DOHH2 (cell line): ENCODE measurements at regions not wholly inside any gene's neighbourhood (a gene's known extent, or its start where the extent isn't known, plus 50 kb on each side); places are given as distances from the start of the nearest gene placed in this dataset.

Experiments used
- EZH2phosphoT487 ChIP-seq: fragments of 200-600 bp; sonication (generic); IDR thresholded peaks from 2 replicates; pipeline ENCODE4 v1.6.1; 2017; ENCODE audit warnings: borderline replicate concordance, mild to moderate bottlenecking, antibody characterized with exemption, low read length, moderate library complexity, mixed read lengths
- TF ChIP-seq, protein P1 (sequence below): fragments of 200-600 bp; sonication (generic); IDR thresholded peaks from one replicate; pipeline ENCODE4 v1.5.1; 2014; ENCODE audit warnings: antibody characterized with exemption, mild to moderate bottlenecking, low read depth, low read length; ENCODE audit not compliant: poor library complexity, severe bottlenecking

DNA sequence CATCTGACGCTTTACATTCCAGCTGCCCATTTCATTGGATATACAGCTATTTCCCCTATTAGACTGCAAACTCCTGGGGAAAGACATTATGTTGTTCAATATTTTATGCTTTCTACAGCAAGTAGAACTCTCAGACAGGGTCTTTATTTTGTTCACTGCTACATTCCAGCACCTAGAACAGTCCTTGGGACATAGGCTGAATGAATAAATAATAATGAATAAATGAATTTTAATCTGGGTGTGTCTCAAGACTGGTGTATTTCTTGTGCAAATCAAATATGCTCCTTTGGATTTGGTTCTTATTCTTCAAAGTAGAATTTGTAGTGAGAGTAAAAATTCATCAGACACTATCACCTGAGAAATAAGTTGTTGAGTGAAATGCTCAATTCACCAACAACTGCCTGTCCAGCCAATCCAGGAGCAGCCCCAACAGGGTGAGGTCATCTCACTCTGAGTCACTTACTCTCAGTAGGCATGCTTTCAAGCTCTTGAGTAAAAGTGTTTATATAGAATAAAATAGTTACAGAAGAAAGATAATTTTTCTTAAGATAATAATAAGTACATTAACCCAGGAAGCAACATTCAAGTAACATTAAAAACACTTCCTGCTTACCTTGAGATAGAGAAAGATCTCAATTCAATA is 287.5 kb upstream of the NPVF start:
- TF ChIP-seq, protein P1, sequence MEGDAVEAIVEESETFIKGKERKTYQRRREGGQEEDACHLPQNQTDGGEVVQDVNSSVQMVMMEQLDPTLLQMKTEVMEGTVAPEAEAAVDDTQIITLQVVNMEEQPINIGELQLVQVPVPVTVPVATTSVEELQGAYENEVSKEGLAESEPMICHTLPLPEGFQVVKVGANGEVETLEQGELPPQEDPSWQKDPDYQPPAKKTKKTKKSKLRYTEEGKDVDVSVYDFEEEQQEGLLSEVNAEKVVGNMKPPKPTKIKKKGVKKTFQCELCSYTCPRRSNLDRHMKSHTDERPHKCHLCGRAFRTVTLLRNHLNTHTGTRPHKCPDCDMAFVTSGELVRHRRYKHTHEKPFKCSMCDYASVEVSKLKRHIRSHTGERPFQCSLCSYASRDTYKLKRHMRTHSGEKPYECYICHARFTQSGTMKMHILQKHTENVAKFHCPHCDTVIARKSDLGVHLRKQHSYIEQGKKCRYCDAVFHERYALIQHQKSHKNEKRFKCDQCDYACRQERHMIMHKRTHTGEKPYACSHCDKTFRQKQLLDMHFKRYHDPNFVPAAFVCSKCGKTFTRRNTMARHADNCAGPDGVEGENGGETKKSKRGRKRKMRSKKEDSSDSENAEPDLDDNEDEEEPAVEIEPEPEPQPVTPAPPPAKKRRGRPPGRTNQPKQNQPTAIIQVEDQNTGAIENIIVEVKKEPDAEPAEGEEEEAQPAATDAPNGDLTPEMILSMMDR, result no peak
- no peak for TF ChIP-seq EZH2phosphoT487
